ENCODE measurements at regions not wholly inside any gene's neighbourhood (a gene's known extent, or its start where the extent isn't known, plus 50 kb on each side); places are given as distances from the start of the nearest gene placed in this dataset.

- no peak for DNase-seq
Observed at GRCh38 chr1:79847700-79848099, 841.2 kb upstream of the ADGRL4 start.

DNA sequence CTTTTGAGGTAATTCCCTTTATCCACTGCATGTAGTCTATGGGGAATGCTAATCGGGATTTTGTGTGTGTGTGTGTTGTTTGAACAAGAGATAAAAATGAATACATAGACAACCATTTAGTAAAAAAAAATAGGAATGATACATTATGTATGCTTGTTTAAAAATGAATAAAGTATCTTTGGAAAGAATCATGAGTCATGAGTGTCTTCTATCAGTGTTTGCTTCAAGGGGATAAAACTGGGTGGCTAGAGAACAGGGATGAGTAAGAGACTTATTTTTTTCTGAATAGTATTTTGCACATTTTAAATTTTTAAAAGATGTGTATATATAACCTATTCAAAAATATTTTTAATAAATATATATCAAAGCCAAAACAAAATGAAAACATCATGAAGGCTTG lies 839.4 kb upstream of the ADGRL4 start:
- DNase-seq = no peak

GRCh38 chr1:79842811-79843210 lies 836.3 kb upstream of the ADGRL4 start:
- no peak for DNase-seq

- no peak for DNase-seq
Observed at GRCh38 chr1:79839882-79840281, 833.4 kb upstream of the ADGRL4 start.

DNA sequence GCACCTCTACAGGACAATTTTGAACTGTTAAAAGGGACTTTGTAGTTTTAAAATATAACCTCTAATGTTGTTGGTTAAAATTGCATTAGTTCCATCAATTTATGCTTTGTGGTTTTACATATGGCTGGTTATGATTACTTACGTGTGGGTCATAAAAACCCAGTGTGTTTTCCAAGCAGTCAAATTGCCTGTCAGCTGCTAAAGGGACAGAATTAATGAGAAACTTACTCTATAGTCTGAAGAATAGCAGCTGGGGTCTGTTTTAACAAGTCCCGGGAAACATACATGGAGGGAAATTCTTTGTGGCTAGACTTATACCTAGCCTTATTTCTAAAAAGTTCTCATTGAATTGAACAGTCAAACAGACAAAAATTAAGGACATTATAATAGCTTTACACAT lies 820.9 kb upstream of the ADGRL4 start:
- no peak for DNase-seq

DNA sequence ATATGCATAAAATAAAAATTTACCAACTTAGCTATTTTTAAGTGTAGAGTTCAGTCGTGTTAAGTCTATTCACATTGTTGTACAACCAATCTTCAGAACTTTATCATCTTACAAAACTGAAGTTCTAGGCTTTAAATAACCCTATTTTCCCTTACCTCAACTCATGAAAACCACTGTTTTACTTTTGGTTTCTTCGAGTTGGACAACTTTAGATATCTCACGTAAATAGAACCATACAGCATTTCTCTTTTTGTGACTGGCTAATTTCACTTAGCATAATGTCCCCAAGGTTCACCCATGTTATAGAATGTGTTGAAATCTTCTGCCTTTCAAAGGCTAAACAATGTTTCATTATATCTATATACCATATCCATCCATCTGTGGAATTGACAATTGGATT lies 819.0 kb upstream of the ADGRL4 start:
- no peak for DNase-seq

DNA sequence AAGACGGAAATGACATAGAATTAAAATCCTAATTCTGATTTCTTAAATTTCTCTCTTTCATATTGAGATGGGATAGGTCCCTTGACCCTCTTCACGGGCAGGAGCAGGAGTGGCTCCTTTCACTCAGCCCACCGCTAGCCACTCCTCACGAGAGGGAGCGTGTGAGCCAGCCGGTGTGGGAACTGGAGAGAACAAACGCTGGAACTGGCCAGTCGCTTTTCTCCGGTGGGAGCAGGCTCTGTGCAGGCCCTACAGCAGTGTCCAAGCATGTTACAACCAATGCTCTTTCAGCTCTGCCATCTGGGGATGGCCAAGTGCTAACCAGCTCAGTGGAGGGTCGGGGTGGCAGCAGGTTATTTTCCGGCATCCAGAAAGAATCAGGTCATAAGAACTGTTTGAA lies 815.5 kb upstream of the ADGRL4 start:
- no peak for DNase-seq

DNA sequence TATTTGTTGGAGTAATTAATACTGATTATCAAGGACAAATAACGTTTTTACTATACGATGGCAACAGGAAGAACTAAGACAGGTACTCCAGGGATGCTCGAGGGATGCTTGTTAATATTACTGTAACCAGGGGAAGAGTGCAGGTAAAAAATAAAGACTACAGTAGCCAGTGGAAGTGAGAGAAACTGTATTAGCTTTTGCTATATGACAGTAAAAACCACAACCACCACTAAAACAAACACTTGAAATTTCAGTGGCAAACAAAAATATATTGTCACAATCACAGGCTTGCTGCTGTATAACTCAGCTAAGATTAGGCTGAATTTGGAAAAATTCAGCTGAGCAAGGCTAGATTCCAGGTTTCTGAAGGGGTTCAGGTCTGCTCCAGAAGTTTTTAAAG lies 812.6 kb upstream of the ADGRL4 start:
- no peak for DNase-seq

DNA sequence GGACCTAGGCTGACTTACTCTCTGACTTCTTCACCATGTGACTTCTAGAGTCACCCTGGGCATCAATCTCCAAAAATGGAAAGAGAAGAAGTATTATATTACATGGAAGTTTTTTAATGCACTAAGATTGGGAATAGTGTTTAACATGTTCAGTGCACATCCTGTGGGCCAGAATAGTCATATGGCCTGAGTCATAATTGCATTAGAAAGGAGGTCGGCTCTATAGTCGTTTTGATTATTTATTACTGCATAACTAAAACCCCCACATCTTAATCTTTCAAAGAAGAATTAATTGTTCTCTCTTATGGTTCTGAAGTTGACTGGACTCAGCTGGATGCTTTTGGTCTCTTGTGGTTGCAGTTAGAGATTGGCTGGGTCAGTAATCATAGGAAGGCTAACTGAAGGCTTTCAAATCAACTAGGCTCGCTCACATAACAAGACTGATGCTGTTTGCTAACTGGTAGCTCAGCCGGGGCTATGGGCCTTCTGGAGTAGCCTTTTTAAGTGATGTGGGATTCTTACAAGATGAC lies 810.6 kb upstream of the ADGRL4 start:
- no peak for DNase-seq

DNA sequence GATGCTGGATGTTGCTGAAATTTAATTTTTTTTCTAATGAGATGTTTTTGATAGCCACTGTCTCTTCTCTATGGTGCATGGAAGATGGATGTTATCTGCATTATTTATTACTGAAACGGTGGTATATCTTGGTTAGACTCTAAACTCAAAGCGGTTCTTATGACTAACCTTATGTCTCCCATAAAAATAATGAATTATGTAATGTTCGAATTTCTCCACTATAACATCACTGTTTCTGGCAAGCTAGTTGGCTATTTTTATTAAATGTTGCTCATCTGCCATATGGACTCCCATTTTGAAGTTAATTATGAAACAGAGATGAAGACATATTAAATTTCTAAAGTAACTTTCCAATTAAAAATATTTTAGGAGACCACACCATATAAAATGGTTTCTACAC lies 808.6 kb upstream of the ADGRL4 start:
- DNase-seq = no peak

DNA sequence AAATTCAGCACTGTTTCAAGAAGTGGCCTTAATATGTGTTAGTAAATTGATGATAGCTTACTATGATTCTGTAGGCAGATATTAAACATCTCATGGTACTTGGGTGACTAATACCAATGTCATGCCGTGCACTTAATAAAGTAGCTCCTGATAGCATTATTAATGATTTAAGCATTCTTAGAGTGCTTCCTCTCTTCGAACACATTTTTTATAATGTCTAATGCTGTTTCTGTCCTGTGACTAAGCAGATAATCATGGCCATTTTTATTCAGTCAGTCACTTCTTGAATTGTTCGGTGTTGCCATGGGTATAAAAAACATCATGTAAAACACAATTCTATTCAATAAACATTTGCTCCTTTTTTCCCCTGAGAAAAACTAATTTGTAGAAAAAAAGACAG lies 804.6 kb upstream of the ADGRL4 start:
- DNase-seq = no peak

DNA sequence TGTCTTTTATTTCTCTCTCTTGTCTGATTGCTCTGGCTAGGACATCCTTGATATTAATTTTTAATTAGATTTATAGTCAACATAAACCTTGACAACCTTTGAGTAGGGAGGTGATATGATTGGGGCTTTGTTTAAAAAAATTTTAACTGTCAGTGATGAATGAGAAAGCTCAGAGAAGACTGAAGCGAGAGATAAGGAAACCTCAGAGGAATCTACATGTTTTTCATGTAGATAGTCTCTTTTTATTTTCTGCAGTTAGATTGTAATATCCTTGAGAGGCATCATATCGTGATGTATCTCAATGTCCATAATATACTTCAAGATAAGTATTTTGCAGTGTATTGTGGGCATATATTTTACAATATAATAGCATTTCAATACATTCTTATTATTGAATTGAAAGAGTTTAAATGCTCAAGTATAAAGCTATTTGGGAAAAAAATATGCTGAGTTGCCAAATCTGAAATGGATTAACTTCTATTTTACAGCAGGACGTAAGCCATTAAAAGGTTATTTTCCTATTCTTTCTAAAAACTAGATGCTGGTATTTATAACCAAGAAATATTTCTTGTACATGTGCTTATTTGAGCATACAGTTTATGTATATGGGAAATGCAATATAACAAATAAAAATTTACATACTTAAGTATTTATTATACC lies 802.4 kb upstream of the ADGRL4 start:
- DNase-seq = no peak

GRCh38 chr1:79807816-79808215 lies 801.3 kb upstream of the ADGRL4 start:
- DNase-seq = no peak

- no peak for DNase-seq
Observed at GRCh38 chr1:79797487-79797886, 791.0 kb upstream of the ADGRL4 start.

- no peak for DNase-seq
Observed at GRCh38 chr1:79796434-79796833, 789.9 kb upstream of the ADGRL4 start.

GRCh38 chr1:79792219-79792930 lies 785.8 kb upstream of the ADGRL4 start:
- no peak for DNase-seq

DNA sequence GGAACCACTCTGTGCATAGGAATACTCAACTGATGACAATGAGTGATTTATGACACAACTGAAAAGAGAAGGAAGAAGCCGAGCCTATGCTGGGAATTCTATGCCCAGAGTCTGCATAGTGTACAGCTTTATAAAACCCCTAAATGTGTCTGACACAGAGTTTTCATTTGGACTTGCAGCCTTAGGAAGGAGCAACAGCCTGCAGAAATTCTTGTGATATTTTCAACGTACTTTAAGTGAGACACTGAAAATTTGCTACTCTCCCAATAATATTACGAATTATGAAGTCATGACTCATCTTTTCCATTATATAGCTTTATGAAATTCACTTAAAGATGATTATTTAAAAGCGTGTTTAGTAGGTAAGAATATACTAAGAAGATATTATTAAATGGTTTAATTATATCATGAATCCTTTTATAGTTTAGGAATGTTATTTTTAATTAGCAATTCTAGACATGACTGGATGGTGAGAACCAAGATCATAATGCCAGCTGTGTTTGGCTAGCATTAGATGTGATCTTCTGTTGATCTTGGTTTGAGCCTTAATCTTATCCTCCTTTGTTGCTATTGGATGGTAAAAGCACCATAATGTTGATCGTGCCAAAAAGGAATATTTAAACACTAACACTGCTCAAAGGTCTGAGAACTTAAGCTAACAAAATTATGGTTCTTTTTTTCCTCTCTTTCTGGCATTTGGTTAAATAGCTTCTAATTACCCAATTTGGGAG lies 785.1 kb upstream of the ADGRL4 start:
- DNase-seq = no peak

GRCh38 chr1:79790950-79791349 lies 784.4 kb upstream of the ADGRL4 start:
- no peak for DNase-seq

DNA sequence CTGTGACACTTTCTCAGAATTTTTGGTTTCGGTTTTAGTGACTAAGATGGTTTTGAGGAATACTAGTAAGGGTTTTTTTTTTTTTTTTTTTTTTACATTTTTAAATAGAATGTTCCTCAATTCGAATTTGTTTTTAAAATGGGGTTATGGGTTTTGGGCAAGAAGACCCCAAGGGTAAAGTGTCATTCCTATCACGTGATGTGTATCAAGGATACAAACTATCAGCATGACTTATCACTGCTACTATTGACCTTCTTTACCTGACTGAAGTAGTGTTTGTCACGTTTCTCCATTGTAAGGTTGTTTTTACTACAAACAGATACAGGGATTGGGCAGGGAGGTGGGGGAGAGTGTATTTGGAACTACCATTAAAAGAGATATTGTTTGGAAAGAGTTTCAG lies 781.1 kb upstream of the ADGRL4 start:
- no peak for DNase-seq

DNA sequence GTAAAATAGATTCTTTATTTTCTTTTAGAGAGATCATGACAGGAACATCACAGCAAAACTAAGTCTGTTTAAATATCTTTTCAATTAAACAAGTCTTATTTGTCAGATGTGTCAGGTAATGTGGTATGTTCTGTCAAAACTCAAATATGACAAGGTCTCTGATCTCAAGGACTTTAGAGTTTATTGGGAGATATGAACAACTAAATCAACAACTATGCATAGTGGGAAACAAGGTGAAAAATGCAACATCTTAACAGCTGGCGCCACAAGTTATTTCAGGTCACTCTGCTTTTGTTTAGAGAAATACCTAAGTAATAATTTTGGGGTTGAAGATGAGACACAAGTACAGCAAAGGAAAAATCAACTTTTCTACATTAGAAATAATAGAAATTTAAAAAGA lies 779.4 kb upstream of the ADGRL4 start:
- no peak for DNase-seq

DNA sequence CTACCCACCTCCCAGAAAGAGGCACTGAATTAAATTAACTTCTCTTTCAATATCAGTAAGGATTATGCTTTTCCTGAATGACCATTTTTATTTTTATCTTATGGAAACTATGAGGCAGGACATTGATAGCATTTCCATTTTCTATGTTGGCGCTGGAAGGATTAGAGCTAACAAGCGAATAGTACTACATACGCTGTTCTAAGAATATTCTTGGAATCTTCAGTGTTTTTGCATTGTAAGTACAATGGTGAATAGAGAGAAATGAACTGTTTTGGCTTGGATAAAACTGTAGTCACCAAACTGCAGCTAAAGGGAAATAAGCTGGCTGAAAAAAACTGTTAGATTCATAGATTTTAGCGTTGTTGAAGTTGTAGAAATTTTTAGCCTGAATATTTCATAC lies 779.0 kb upstream of the ADGRL4 start:
- no peak for DNase-seq

- DNase-seq = no peak
Observed at GRCh38 chr1:79781261-79781660, 774.7 kb upstream of the ADGRL4 start.

- no peak for DNase-seq
Observed at GRCh38 chr1:79777481-79778219, 771.1 kb upstream of the ADGRL4 start.

Measured in activated T-cell treated with anti-CD3 and anti-CD28 coated beads, Interleukin-2, amount 50 U/mL, for 48 hours (primary cell).